GM10266 (cell line): ENCODE measurements at regions not wholly inside any gene's neighbourhood (a gene's known extent, or its start where the extent isn't known, plus 50 kb on each side); places are given as distances from the start of the nearest gene placed in this dataset.
"Not testable (repeated sequence)": the region's sequence is repeated elsewhere in the genome, so short reads cannot be mapped to it uniquely, and the experiment has no call there.

Experiments used
- DNase-seq: peaks from one replicate; pipeline ENCODE4 v3.0.0; 2012; ENCODE audit errors: extremely low spot score
- TF ChIP-seq, protein P1 (sequence below): IDR thresholded peaks from 2 replicates; pipeline ENCODE4 v1.5.1; 2012; ENCODE audit warnings: mild to moderate bottlenecking, low read depth; ENCODE audit not compliant: control insufficient read depth, insufficient read depth; ENCODE audit errors: missing control alignments

DNA sequence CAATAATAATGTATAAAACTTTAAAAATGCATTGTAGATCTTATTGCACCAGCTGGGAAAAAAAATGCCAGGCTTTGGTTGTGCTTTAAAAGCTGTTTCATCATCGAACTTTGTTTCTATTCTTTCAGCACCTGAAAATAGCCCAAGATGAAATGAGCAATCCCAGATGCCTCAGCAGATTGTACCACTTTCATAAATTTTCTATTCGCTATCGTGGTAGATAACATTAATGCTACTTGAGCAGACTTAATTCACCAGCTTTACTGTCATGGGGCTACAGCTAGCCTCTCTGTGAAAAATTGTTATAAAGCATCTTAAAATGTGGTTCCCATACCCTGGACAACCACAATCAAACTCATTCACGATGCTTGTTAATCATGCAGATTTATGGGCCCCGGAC is 599.6 kb upstream of the HS3ST1 start:
- DNase-seq: no peak
- TF ChIP-seq, protein P1, sequence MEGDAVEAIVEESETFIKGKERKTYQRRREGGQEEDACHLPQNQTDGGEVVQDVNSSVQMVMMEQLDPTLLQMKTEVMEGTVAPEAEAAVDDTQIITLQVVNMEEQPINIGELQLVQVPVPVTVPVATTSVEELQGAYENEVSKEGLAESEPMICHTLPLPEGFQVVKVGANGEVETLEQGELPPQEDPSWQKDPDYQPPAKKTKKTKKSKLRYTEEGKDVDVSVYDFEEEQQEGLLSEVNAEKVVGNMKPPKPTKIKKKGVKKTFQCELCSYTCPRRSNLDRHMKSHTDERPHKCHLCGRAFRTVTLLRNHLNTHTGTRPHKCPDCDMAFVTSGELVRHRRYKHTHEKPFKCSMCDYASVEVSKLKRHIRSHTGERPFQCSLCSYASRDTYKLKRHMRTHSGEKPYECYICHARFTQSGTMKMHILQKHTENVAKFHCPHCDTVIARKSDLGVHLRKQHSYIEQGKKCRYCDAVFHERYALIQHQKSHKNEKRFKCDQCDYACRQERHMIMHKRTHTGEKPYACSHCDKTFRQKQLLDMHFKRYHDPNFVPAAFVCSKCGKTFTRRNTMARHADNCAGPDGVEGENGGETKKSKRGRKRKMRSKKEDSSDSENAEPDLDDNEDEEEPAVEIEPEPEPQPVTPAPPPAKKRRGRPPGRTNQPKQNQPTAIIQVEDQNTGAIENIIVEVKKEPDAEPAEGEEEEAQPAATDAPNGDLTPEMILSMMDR: no peak

DNA sequence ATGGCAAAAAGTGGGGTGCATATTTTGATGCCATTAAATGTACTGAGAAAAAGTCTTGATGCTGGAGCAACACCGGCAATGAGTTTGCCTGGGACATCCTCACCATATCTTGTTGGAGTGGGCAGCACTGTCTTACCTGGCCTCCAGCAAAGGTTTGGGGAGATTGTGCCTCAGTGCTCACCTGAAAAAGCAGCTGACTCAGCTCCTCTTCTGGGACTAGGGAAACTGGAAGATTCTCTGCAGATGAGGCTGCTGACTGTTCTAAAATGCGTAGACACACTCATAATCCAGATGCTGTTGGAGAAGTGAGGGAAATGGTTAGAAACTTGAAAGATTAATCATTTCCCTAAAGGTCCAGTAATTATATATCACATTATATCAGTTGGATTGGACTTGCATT is 593.7 kb upstream of the HS3ST1 start:
- no peak for DNase-seq
- TF ChIP-seq, protein P1: no peak

DNA sequence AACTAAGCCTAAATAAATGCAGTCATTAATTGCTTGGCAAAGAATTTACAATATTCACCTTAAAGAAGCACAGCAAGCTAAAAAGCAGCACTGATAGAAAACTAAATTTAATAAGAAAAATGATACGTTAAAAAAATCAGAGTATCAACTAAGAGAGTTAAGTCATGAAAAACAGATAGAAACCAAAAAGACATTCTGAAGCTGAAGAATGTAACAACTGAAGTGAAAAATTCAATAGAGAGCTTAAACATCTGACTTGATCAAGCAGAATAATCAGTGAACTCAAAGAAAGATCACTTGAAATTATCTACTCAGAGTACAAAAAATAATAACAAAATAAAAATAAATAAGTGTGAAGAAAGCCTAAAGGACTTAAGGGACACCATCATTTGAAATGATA is 588.0 kb upstream of the HS3ST1 start:
- TF ChIP-seq, protein P1: no peak
- no peak for DNase-seq

DNA sequence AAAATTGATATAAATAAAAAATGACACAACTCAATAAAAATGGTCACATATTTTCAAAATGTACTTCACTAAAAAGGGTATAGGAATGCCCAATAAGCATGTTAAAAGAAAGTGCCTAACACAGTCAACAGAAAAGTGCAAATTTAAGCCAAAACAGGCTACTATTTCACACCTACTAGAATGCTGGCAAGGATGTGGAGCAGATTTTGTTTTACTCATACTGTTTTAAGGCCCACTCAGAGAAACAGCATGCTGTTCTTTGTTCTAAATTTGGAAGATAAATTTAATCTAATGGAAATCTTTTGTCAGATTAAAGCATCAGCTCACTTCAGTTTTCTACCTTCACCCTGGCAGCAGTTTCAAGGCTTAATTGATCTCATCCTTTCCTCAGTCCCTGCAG is 576.8 kb upstream of the HS3ST1 start:
- DNase-seq: no peak
- TF ChIP-seq, protein P1: no peak

DNA sequence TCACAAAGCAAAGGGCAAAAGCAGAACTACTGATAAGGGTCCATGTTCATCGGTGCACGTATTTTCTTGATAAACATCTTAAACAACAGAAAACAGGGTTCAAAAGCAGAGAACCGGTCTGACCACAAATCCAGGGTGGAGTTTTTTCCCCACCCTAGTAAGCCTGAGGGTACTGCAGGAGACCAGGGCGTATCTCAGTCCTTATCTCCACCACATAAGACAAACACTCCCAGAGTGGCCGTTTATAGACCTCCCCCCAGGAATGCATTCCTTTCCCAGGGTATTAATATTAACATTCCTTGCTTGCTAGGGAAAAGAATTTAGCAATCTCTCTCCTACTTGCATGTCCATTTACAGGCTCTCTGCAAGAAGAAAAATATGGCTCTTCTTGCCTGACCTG is 567.9 kb upstream of the HS3ST1 start:
- not testable (repeated sequence) for DNase-seq

DNA sequence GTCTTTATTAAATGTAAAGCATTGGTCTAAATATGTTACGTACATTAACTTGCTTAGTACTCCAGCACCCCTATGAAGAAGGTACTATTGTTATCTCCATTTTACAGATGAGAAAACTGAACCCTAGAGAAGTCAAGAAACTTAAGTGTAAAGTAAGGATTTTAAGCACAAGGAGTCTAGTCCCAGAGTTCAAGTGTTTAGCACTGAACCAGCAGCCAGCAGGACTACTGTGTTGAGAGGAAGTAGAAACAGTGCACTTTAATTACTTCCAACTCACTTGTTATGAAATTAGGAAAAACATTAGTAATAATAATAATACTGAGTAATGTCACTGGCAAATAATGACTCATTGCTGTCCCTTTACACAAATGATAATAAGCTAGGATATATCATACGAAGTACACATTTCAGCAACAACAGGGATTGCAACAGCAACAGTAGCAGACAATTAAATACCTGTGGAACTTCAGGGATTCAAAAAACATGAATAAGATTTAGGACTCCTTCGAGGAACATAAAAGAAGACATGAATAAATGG is 548.1 kb upstream of the HS3ST1 start:
- TF ChIP-seq, protein P1: no peak
- no peak for DNase-seq

DNA sequence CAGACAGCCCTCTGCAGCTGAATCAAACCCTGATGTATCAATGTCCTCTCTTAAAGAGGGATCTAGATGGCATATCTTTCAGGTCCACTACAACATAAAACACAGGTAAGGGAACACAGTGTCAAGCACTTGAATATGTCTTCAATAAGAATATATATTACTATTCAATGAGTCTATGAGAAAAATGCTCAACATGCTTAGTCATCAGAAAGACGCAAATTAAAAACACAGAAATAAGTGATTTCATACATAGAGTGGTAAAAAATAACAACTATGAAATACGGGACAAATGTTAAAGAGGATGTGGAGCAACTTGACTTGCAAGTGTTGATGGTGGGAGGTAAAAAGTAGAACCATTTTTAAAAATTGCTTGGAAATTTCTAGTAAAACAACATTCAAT is 544.6 kb upstream of the HS3ST1 start:
- TF ChIP-seq, protein P1: no peak
- no peak for DNase-seq

DNA sequence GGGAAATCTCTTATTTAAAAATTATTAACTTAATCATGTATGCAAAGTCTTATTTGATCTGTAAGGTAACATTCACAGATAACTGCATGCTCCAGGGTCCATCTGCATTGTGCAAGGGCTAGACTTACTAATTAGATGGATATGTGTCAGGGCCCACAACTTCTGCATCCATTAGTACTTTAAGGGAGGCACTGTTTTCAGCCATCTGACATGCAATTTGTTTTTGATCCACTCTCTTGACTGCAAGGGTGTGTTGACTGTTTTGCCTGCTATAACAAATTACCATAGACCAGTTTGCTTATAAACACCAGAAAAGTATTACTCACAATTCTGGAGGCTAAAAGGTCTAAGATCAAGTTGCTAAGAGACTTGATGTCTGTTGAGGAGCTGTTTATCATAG is 542.1 kb upstream of the HS3ST1 start:
- TF ChIP-seq, protein P1: no peak
- DNase-seq: no peak
